Fibroblast of villous mesenchyme (primary cell): ENCODE measurements at regions not wholly inside any gene's neighbourhood (a gene's known extent, or its start where the extent isn't known, plus 50 kb on each side); places are given as distances from the start of the nearest gene placed in this dataset.

ENCODE experiments used
- DNase-seq: peaks from one replicate; pipeline ENCODE4 v3.0.0-alpha.2; 2010; ENCODE audit warnings: low read depth
- H3K4me3 ChIP-seq: 2 replicates; pipeline ENCODE4 v1.5.1; 2011; ENCODE audit warnings: low read depth, mild to moderate bottlenecking, low read length
- CTCF ChIP-seq: IDR thresholded peaks from 2 replicates; pipeline ENCODE4 v1.5.1; 2012; ENCODE audit warnings: low read depth, mild to moderate bottlenecking, low read length; ENCODE audit not compliant: insufficient read depth

- no peak overlapping the region for H3K4me3 ChIP-seq
- TF ChIP-seq CTCF: no peak
- no peak for DNase-seq
Observed at GRCh38 chr11:69394234-69394868, 87.1 kb upstream of the LINC01488 start.

GRCh38 chr11:69394869-69395246, 86.6 kb upstream of the LINC01488 start:
- H3K4me3 ChIP-seq: no peak overlapping the region
- TF ChIP-seq CTCF: no peak
- no peak for DNase-seq

GRCh38 chr11:69395287-69395686, 86.2 kb upstream of the LINC01488 start:
- DNase-seq: no peak
- TF ChIP-seq CTCF: no peak
- H3K4me3 ChIP-seq: no peak overlapping the region

GRCh38 chr11:69396051-69396947, 85.2 kb upstream of the LINC01488 start:
- DNase-seq: no peak
- no peak overlapping the region for H3K4me3 ChIP-seq
- no peak for TF ChIP-seq CTCF

- TF ChIP-seq CTCF: no peak
- H3K4me3 ChIP-seq: no peak overlapping the region
- no peak for DNase-seq
Observed at GRCh38 chr11:69396948-69397307, 84.5 kb upstream of the LINC01488 start.

GRCh38 chr11:69397732-69398131, 83.7 kb upstream of the LINC01488 start:
- no peak for DNase-seq
- TF ChIP-seq CTCF: no peak

More at GRCh38 chr11:69397732-69398131, 83.7 kb upstream of the LINC01488 start:
- no peak overlapping the region for H3K4me3 ChIP-seq
